Muscle layer of duodenum (tissue), 2 donors: ENCODE measurements at regions not wholly inside any gene's neighbourhood (a gene's known extent, or its start where the extent isn't known, plus 50 kb on each side); places are given as distances from the start of the nearest gene placed in this dataset.
"Not testable (repeated sequence)": the region's sequence is repeated elsewhere in the genome, so short reads cannot be mapped to it uniquely, and the experiment has no call there.

Experiments
- H3K27ac ChIP-seq: one replicate; pipeline ENCODE4 v1.7.0; 2013; ENCODE audit warnings: mild to moderate bottlenecking, low read length
- H3K27me3 ChIP-seq: one replicate; pipeline ENCODE4 v1.7.0; 2013; ENCODE audit warnings: low read depth, mild to moderate bottlenecking, control low read depth, low read length
- H3K36me3 ChIP-seq, 2 donors: one replicate each; pipeline ENCODE4 v1.7.0; 2013; ENCODE audit warnings: low read length in 2 of 2, control low read depth in 1 of 2, mild to moderate bottlenecking in 1 of 2; ENCODE audit not compliant: insufficient read depth in 2 of 2, control insufficient read depth in 1 of 2
- H3K4me1 ChIP-seq, 2 donors: one replicate each; pipeline ENCODE4 v1.7.0; 2013; ENCODE audit warnings: low read length in 2 of 2, mild to moderate bottlenecking in 2 of 2, control low read depth in 1 of 2, moderate library complexity in 1 of 2; ENCODE audit not compliant: insufficient read depth in 2 of 2, control insufficient read depth in 1 of 2
- H3K4me3 ChIP-seq, 2 donors: one replicate each; pipeline ENCODE4 v1.7.0; 2013; ENCODE audit warnings: low read length in 2 of 2, low read depth in 1 of 2, mild to moderate bottlenecking in 1 of 2
- H3K9me3 ChIP-seq, 2 donors: one replicate each; pipeline ENCODE4 v1.7.0; 2013; ENCODE audit warnings: low read length in 2 of 2, control low read depth in 1 of 2, mild to moderate bottlenecking in 1 of 2; ENCODE audit not compliant: control insufficient read depth in 1 of 2
- donor health status: healthy.

DNA sequence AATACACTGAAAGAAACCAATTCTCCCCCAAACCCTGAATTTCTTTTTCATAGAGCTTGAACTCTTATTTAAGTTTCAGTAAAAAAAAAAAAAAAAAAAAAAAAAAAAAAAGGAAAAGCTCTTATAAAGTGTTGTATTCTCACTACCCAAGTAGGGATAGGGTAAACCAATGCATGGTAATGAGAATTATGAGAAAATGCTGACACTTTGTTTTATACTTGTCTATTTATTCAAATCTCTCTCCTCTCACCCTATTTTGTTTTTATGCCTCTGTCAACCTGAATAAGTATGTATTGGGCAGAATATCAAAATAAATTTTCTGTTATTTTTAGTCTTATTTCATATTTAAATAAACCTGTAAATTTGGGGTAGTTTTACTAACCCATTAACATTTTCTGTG lies 181.9 kb downstream of the GJA1 start:
- Histone ChIP-seq H3K27ac (no peak overlapping the region), H3K4me1 (no peaks in the 10 kb centered on the region), H3K27me3 (no peaks in the 10 kb centered on the region), H3K4me3 (no peak overlapping the region), H3K9me3 (no peaks in the 10 kb centered on the region), H3K36me3 (no peaks in the 10 kb centered on the region)

DNA sequence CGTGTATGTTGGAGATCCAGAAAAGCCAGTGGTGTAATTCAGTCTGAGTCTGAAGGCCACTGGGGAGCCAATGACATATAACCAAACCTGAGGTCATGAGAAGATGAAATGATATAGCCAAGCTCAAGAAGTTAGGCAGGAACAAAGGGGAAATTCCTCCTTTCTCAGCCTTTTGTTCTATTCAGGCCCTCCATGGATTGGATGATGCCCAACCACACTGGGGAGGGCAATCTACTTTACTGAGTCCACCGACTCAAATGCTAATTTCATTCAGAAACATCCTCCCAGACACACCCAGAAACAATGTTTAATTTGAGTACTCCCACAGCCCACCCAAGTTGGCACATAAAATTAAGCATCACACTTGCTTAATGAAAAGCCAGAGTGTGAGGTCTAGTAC lies 183.6 kb downstream of the GJA1 start:
- no peaks in the 10 kb centered on the region for H3K27me3 ChIP-seq
- no peaks in the 10 kb centered on the region for H3K4me1 ChIP-seq
- no peaks in the 10 kb centered on the region for H3K36me3 ChIP-seq
- H3K27ac ChIP-seq, result no peak overlapping the region
- H3K4me3 ChIP-seq, result no peak overlapping the region
- H3K9me3 ChIP-seq, result no peaks in the 10 kb centered on the region

DNA sequence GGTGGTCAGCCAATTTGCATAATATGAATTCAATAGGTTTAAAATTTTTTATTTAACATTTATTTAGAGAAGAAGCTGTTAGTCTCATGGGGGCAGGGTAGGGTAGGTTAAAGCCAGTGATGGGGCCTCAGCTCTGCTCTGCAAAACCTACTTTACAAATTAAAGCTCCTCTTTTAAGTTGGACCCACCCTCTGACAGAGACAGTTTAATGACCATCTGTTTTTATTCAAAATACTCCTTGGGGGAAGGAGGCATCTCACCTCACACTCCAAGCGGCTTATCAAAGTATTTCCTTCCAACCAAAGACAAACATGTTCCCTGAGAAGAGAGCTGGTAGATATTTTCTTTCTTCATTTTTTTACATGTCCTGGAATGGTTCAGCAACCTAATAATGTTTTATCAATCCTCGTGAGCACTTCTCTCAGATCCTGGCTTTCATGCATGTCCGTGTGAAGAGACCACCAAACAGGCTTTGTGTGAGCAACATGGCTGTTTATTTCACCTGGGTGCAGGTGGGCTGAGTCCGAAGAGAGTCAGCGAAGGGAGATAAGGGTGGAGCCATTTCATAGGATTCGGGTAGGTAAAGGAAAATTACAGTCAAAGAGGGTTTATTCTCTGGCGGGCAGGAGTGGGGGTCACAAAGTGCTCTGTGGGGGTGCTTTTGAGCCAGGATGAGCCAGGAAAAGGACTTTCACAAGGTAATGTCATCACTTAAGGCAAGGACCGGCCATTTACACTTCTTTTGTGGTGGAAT lies 184.7 kb downstream of the GJA1 start:
- Histone ChIP-seq H3K27ac (no peak overlapping the region), H3K4me3 (no peak overlapping the region), H3K4me1 (no peaks in the 10 kb centered on the region)

DNA sequence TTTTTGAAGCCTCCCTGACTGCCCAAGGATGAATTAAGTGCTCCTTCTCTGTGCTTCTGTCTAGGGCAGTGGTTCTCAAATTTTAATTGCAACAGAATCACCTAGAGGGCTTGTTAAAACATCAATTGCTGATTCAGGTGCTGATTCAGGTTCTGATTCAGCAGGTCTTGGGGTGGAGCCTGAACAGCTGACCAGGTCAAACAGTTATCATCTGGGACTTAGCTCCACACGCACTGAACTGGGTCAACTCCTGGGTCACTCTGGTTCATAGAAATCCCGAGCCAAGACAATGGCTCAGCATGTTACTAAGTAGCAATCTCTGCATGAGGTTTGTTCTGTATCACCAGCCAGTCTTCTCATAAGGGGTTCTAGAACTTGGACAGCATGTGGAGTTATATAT lies 192.3 kb downstream of the GJA1 start:
- Histone ChIP-seq H3K9me3 (no peaks in the 10 kb centered on the region), H3K36me3 (no peaks in the 10 kb centered on the region), H3K4me3 (no peak overlapping the region), H3K27ac (no peak overlapping the region), H3K4me1 (no peaks in the 10 kb centered on the region), H3K27me3 (no peaks in the 10 kb centered on the region)

More for the DNA sequence above, 184.7 kb downstream of the GJA1 start:
- Histone ChIP-seq H3K36me3 (no peaks in the 10 kb centered on the region), H3K9me3 (no peaks in the 10 kb centered on the region), H3K27me3 (no peaks in the 10 kb centered on the region)

DNA sequence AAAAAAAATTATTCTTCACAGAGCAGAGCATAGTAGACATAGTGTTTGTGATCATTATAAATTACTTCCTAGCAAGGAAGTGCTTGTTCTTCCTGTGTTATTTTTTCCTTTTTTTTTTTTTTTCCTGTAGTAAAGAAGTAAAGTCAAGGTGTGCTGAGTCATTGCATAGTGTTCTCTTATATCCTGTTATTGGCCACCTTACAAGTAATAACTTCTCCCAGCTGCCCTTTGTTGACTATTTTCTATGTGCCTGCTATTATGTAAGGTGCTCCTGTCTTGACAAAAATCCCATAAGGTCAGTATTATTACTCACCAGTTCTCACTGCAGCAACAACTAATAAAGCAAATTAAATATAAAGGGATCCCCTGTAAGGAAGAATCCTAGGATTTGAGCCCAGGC lies 195.3 kb downstream of the GJA1 start:
- Histone ChIP-seq H3K36me3 (no peaks in the 10 kb centered on the region), H3K27me3 (no peaks in the 10 kb centered on the region), H3K4me3 (no peak overlapping the region), H3K27ac (no peak overlapping the region), H3K9me3 (peaks cover 0 to 4% of the 10 kb centered on the region in 2 donors), H3K4me1 (no peaks in the 10 kb centered on the region)

- H3K36me3 ChIP-seq, H3K27me3 ChIP-seq, H3K4me1 ChIP-seq, H3K4me3 ChIP-seq, H3K27ac ChIP-seq: not testable (repeated sequence)
- H3K9me3 ChIP-seq, result peaks cover 0 to 12% of the 10 kb centered on the region in 2 donors
Observed at GRCh38 chr6:121631752-121632151, 196.3 kb downstream of the GJA1 start.

DNA sequence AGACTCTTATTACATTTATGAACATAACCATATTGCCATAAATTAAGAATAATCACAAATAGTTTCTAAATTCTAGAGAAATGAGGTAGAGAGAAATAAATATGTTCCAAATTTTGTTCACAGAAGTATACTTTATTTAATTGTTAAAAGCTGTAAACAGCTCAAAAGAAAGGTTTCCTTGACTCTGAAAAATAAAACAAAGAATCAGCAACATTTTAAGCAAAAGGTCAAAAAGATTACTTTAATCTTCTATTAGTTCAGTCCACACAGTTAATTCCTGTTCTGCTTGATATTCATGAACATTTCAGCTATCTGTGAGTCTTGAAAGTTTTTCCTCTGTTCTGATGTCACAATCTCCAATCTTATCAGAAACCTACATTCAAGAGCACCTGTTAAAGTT lies 197.9 kb downstream of the GJA1 start:
- no peaks in the 10 kb centered on the region for H3K4me1 ChIP-seq
- H3K36me3 ChIP-seq, result no peaks in the 10 kb centered on the region
- no peaks in the 10 kb centered on the region for H3K27me3 ChIP-seq
- peaks cover 0 to 16% of the 10 kb centered on the region in 2 donors for H3K9me3 ChIP-seq
- no peak overlapping the region for H3K4me3 ChIP-seq
- no peak overlapping the region for H3K27ac ChIP-seq

- peaks cover 0 to 16% of the 10 kb centered on the region in 2 donors for H3K9me3 ChIP-seq
- not testable (repeated sequence) for H3K27me3 ChIP-seq, H3K4me3 ChIP-seq, H3K36me3 ChIP-seq, H3K27ac ChIP-seq, H3K4me1 ChIP-seq
Observed at GRCh38 chr6:121634586-121634985, 199.1 kb downstream of the GJA1 start.

GRCh38 chr6:121635355-121635754 lies 199.9 kb downstream of the GJA1 start:
- Histone ChIP-seq H3K4me3 (no peak overlapping the region), H3K9me3 (peaks cover 0 to 16% of the 10 kb centered on the region in 2 donors)

DNA sequence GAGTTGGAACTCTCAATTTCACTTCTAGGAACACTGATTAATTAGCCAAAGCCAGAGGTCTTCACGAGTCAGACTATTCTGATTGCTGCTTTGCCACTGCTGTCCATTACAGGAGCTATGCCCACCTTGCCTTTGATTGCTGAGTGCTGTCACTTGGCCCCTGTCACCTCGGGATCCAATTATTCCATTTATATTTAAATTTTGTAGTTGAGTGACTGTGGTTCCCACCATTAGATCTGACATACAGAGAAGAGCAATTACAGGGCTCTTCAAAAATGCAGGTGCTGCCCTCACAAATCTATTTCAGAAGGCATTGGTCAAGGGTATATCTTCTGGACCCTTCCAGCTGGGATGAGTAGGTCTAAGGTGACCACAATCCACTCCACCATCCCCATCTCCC lies 200.8 kb downstream of the GJA1 start:
- not testable (repeated sequence) for H3K4me3 ChIP-seq, H3K36me3 ChIP-seq, H3K4me1 ChIP-seq, H3K27ac ChIP-seq, H3K27me3 ChIP-seq
- H3K9me3 ChIP-seq, result peaks cover 0 to 16% of the 10 kb centered on the region in 2 donors

More at GRCh38 chr6:121635355-121635754, 199.9 kb downstream of the GJA1 start:
- Histone ChIP-seq H3K27me3 (no peaks in the 10 kb centered on the region), H3K4me1 (no peaks in the 10 kb centered on the region), H3K36me3 (no peaks in the 10 kb centered on the region), H3K27ac (no peak overlapping the region)

DNA sequence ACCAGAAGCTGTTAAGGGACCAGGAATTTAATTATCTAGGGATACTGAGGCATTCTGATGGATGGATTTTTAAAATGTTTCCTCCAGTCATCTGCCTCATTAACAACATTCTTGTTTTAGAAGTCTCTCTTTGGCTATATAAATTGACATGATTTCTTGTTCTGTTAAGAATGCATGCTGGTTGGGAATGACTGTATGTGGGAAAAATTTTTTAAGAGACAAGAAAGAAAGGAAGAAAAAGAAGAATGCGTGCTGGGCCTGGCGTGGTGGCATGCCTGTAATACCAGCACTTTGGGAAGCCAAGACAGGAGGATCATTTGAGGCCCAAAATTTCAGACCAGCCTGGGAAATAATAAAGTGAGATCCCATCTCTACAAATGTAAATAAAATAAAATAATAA lies 203.6 kb downstream of the GJA1 start:
- Histone ChIP-seq H3K9me3 (peaks cover 0 to 16% of the 10 kb centered on the region in 2 donors), H3K4me3 (no peak overlapping the region), H3K27me3 (no peaks in the 10 kb centered on the region), H3K4me1 (no peaks in the 10 kb centered on the region), H3K27ac (no peak overlapping the region), H3K36me3 (no peaks in the 10 kb centered on the region)

GRCh38 chr6:121641158-121641557 lies 205.7 kb downstream of the GJA1 start:
- H3K27ac ChIP-seq, result no peak overlapping the region
- H3K4me3 ChIP-seq, result no peak overlapping the region
- H3K9me3 ChIP-seq, result peaks cover 0 to 8% of the 10 kb centered on the region in 2 donors
- H3K4me1 ChIP-seq, result no peaks in the 10 kb centered on the region
- H3K36me3 ChIP-seq, result no peaks in the 10 kb centered on the region
- no peaks in the 10 kb centered on the region for H3K27me3 ChIP-seq
